ENCODE measurements at regions not wholly inside any gene's neighbourhood (a gene's known extent, or its start where the extent isn't known, plus 50 kb on each side); places are given as distances from the start of the nearest gene placed in this dataset.

GRCh38 chr21:15355066-15355465 is 290.3 kb upstream of the NRIP1 start:
- Histone ChIP-seq H2AK5ac (ENCODE audit: low read depth, low read length) (no peak overlapping the region), H3K27ac (ENCODE audit: insufficient read depth, low read length) (no peak overlapping the region), H3K27me3 (ENCODE audit: control insufficient read depth, insufficient read depth, low read length) (no peaks in the 10 kb centered on the region), H3K14ac (replicated peaks; ENCODE audit: low read depth, low read length) (no peak overlapping the region), H2AK9ac (replicated peaks; ENCODE audit: low read depth, low read length, poor library complexity) (no peak overlapping the region), H3K79me1 (ENCODE audit: low read depth in 1 of 2, low read length in 2 of 2) (no peaks in the 10 kb centered on the region), H3K4ac (ENCODE audit: low read depth, low read length) (no peak overlapping the region), H3K56ac (ENCODE audit: extremely low read depth, insufficient read depth, low read length) (no peak overlapping the region), H2BK15ac (ENCODE audit: low read depth, low read length) (no peak overlapping the region), H3K4me3 (ENCODE audit: insufficient read depth, low read depth, low read length) (no peak overlapping the region), H3K4me2 (ENCODE audit: low read depth, low read length) (no peak overlapping the region), H2BK5ac (ENCODE audit: low read depth, low read length, poor library complexity, severe bottlenecking) (no peak overlapping the region), H3K9me1 (ENCODE audit: insufficient read depth, low read length) (no peaks in the 10 kb centered on the region), H3K23ac (ENCODE audit: low read depth, low read length) (no peak overlapping the region), H3K9me3 (ENCODE audit: control insufficient read depth, insufficient read depth, low read length) (no peaks in the 10 kb centered on the region), H4K20me1 (ENCODE audit: insufficient read depth, low read length) (no peaks in the 10 kb centered on the region), H3K9ac (ENCODE audit: low read depth, low read length) (no peak overlapping the region), H4K5ac (ENCODE audit: low read depth, low read length) (no peak overlapping the region), H3K4me1 (ENCODE audit: control insufficient read depth, insufficient read depth, low read length) (no peaks in the 10 kb centered on the region), H2AFZ (replicated peaks; ENCODE audit: low read length, poor library complexity) (no peak overlapping the region), H4K8ac (ENCODE audit: low read depth in 2 of 2, low read length in 2 of 2) (no peak overlapping the region), H2BK120ac (ENCODE audit: low read depth, low read length) (no peak overlapping the region), H3K18ac (ENCODE audit: low read depth, low read length) (no peak overlapping the region), H2BK20ac (ENCODE audit: low read depth, low read length) (no peak overlapping the region), H4K91ac (ENCODE audit: insufficient read depth, low read depth, low read length) (no peak overlapping the region), H3K36me3 (ENCODE audit: control insufficient read depth, insufficient read depth, low read length) (no peaks in the 10 kb centered on the region)
- DNase-seq (no peak), ATAC-seq (ENCODE audit: low read depth) (no peak)
- dilution Hi-C loops (cut with HindIII; ENCODE audit: low sequenced_read_pairs, unreplicated experiment), result no loop called here
- TF ChIP-seq SMC3 (IDR thresholded peaks at IDR 0.05; ENCODE audit: low read depth, low read length) (no peak), POLR2A (IDR thresholded peaks at IDR 0.05; ENCODE audit: low read depth, low read length) (no peak), FOS (IDR thresholded peaks at IDR 0.05; ENCODE audit: low read depth, low read length) (no peak), MXI1 (IDR thresholded peaks at IDR 0.05; ENCODE audit: borderline replicate concordance, low read depth, low read length) (no peak), RCOR1 (IDR thresholded peaks at IDR 0.05; ENCODE audit: insufficient replicate concordance, low read length) (no peak), ELK1 (IDR thresholded peaks at IDR 0.05; ENCODE audit: borderline replicate concordance, low read depth, low read length) (no peak), CEBPB (IDR thresholded peaks at IDR 0.05; ENCODE audit: low read depth, low read length) (no peak), MAZ (IDR thresholded peaks at IDR 0.05; ENCODE audit: borderline replicate concordance, low read depth, low read length) (no peak), CTCF (conservative IDR thresholded peaks at IDR 0.05; ENCODE audit: low read depth, low read length) (no peak), USF2 (IDR thresholded peaks at IDR 0.05; ENCODE audit: low read depth, low read length) (no peak), NFE2L2 (IDR thresholded peaks at IDR 0.05; ENCODE audit: low read depth, low read length) (no peak), MAFK (IDR thresholded peaks at IDR 0.05; ENCODE audit: low read depth, low read length) (no peak), RAD21 (IDR thresholded peaks at IDR 0.05; ENCODE audit: low read length) (no peak), CHD1 (IDR thresholded peaks at IDR 0.05; ENCODE audit: low read depth, low read length) (no peak)
- in situ Hi-C loops (cut with MboI; ENCODE audit: low sequenced_read_pairs), result no loop called here
- ChIA-PET POLR2A (ENCODE audit: unreplicated experiment) (no interaction called here), CTCF (no interaction called here)
- intact Hi-C loops (cut with micrococcal nuclease), result no loop called here
- BruUV-seq (replicated peaks), result no TSS peak
- WGBS, 2 experiments (ENCODE audit: extremely low coverage in 2 of 2, insufficient read length in 1 of 2), result no CpG with 5 or more reads among the region's 6 CpGs

Data from IMR-90 (cell line).